Stimulated activated CD8-positive, alpha-beta memory T cell treated with anti-CD3 and anti-CD28 coated beads, Interleukin-2, amount 100 ng/mL, for 48 hours (primary cell): ENCODE measurements at regions not wholly inside any gene's neighbourhood (a gene's known extent, or its start where the extent isn't known, plus 50 kb on each side); places are given as distances from the start of the nearest gene placed in this dataset.
"Not testable (repeated sequence)": the region's sequence is repeated elsewhere in the genome, so short reads cannot be mapped to it uniquely, and the experiment has no call there.

Experiments used
- DNase-seq, 2 donors: peaks; one replicate each; pipeline ENCODE4 v3.0.0-alpha.2; 2020; ENCODE audit warnings: low read depth in 2 of 2

GRCh38 chr12:76664731-76665130 is 99.2 kb upstream of the ZDHHC17 start:
- DNase-seq = no peak

GRCh38 chr12:76666290-76666835 is 97.6 kb upstream of the ZDHHC17 start:
- DNase-seq = no peak

- DNase-seq = no peak
Observed at GRCh38 chr12:76669981-76670380, 93.9 kb upstream of the ZDHHC17 start.

DNA sequence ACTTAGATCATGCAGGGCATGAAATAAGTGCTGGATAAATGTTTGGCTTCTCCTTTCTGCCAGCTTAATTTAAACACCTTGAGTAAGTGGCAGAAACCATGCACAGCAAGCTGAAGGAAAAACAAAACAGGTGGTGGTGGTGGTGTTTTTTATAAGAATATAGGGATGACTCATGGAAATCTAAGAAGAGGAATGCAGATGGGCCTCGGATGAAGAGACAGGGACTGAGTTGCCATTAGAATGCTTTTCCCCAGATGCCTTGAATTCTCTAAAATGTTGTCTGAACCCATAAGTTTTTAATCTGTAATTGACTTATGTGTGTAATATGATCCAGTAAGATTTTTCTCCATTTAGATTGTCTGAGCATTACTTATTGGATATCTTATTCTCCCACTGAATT is 93.1 kb upstream of the ZDHHC17 start:
- no peak for DNase-seq

DNA sequence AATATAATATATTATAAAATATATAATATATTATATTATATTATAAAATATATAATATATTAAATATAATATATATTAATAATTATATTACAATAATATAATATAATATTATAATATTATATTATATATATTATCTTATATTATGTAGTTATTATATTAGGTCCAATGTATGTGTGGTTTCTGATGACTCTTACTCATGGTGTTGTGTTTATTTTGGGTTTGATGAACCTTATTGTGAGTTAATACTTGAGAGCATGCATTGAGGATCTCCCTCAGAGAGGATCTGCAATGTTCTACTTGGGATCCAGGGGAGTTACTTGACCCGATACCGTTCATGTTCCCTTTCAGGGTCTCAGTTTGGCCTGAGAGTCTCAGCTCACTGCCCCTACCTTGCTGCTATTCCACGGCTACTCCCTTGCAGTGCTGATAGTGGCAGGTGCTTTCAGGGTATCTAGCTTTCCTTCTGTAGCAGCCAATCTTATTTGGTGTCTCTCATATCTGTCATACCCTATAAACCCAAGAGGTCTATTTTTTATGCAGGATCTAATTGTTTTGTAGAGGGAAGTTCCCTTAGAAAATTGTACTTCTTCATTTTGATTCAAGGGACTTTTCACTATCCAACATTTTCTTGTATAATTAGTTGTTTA is 89.1 kb upstream of the ZDHHC17 start:
- DNase-seq = no peak

- DNase-seq = not testable (repeated sequence)
Observed at GRCh38 chr12:76676261-76676660, 87.7 kb upstream of the ZDHHC17 start.

- no peak for DNase-seq
Observed at GRCh38 chr12:76678992-76679391, 84.9 kb upstream of the ZDHHC17 start.

GRCh38 chr12:76679778-76680177 is 84.1 kb upstream of the ZDHHC17 start:
- DNase-seq = no peak

DNA sequence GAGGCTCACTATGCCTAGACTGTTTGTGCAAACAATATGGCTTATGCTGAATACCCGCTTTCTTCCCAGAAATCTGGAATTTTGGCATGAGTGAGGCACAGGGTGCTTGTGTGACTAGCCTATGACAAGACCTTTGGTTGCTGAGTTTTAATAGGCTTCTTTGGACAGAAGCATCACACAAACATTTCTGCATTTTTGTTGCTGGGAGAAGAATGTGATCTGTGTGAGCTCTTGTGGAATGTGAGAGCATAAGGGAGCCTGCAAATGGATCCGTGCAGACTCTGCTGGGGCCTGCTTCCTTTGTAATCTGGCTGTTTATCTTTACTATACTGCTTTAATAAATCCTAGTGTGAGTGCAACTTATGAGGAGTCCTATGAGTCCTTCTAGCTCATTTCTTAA is 83.0 kb upstream of the ZDHHC17 start:
- DNase-seq = no peak

DNA sequence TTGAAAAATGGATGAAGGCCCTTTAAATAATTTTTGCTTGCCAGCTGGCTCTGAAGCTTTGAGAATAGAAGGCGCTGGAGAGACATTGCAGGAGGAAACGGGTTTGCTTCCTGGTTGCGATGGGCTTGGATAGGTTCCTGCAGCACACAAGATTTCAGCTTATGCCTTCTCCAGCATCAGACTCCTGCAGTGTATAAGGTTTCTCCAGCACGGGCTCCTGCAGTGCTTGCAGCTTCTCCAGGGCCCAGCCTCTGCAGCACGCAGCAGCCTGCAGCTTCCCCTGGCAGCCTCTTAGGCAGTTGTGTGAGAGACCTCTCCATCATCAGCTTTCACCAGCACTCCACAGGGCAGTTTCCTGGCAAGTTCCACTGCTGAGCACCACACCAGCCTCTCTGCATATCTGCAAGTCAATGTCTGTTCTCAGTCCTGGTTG is 78.7 kb upstream of the ZDHHC17 start:
- no peak for DNase-seq

GRCh38 chr12:76687981-76688380 is 75.9 kb upstream of the ZDHHC17 start:
- DNase-seq = no peak

DNA sequence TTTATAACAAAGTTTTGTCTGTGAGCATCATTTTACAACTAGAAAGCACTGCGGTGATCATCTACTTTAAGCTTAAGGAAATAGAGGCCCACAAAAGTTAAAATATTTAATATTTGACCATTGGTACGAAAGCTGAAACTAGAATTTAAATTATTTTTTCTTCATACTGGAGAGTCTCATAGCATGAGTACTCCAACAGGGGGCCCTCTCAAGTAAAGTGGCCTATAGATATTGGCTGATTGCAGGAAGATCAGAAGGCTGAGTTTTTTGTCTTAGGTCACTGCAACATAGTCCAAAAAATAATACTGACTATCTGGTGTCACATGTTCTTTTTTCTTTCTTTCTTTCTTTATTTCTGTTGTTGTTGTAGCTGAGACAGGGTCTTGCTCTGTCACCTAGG is 75.3 kb upstream of the ZDHHC17 start:
- no peak for DNase-seq

GRCh38 chr12:76690921-76691700 is 72.8 kb upstream of the ZDHHC17 start:
- DNase-seq = no peak

- no peak for DNase-seq
Observed at GRCh38 chr12:76692846-76693245, 71.1 kb upstream of the ZDHHC17 start.

DNA sequence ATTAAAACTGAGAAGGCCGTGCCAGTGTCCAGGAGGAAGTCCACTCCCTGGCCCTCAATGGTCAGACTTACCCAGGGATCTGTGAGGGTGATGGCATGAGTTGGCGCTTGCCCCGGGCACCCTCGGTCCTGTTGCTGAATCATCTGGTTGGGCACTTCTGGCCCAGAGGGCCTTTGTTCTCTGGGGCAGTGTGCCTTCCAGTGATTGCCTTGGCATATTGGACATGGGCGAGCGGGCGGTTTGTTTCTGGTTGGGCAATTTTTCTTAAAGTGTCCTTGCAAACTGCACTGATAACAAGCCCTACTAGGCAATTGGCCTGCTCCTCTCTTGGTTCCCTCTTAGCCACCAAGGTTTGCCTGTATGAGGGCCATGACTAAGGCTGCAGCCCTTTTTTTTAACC is 69.5 kb upstream of the ZDHHC17 start:
- DNase-seq = no peak

DNA sequence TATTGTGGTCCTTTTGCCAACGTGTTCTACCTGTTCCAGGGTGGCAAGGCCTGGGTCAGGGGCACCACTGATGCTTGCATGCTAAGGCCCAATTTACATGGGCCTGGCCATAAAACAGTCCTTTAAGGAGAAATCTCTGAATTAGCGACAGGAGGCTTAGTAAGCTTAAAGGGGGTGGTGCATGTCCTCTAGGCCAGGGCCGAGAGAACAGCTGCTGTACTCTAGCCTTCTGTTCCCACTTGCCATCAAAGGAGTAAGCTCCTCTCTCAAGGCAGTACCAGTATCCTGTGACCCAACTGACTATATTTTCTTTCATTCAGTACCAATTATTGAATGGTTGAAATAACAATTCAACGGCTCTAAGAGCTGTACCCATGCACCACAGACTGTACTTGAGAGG is 67.7 kb upstream of the ZDHHC17 start:
- no peak for DNase-seq

DNA sequence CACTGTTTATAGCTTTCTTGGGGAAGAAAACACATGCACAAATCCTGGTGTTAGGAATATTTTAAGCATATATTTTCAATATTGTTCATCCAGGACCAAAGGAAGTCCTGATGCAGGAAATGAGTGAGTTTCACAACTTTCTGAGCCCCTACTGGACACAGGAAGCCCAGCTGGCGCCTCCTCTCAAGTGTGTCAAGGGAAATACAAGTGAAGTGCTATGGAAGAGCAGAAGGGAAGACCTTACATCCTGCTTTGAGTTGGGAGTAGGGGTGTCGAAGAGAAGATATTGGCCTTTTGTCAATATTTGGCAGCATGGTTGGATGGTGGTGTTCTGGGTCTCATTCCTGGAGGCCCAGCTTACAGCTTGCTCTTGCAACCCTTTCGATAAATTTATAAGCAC is 66.1 kb upstream of the ZDHHC17 start:
- DNase-seq = no peak

DNA sequence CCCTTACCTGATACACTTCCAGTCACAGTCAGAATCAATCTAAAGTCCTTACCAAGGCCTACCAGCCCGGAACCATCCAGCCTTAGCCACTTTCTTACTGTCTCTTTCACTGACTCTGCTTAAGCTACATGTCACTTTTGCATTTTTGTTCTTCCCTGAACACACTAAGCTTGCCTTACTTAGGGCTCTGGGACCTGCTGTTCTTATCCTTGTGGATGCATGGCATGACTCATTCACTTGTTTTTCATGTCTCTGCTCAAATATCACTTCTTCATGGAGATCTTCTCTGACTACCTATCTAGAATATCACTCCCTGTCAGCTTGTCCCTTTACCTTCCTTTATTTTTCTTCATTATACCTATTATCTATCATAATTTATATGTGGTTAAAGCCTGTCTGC is 65.6 kb upstream of the ZDHHC17 start:
- DNase-seq = no peak

- DNase-seq = no peak
Observed at GRCh38 chr12:76698966-76699365, 64.9 kb upstream of the ZDHHC17 start.

DNA sequence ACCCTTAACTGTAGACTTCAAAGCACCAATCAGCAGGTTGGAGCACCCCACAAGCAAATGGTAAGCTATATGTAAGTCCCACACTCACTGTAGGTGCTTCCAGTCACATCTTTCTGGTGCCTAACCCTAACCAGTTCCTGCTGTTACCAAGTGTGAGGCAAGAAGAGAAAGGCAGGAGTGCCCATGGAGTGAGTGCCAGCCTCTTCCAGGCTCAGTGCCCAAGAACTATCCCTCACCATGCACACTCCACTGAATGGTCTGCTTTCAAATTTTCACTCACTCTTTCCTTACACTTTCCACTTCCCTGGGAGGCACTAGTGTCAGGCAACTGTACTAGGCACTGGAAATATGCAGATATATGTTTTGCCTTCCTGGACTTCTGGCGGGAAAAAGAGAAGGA is 62.2 kb upstream of the ZDHHC17 start:
- DNase-seq = no peak

DNA sequence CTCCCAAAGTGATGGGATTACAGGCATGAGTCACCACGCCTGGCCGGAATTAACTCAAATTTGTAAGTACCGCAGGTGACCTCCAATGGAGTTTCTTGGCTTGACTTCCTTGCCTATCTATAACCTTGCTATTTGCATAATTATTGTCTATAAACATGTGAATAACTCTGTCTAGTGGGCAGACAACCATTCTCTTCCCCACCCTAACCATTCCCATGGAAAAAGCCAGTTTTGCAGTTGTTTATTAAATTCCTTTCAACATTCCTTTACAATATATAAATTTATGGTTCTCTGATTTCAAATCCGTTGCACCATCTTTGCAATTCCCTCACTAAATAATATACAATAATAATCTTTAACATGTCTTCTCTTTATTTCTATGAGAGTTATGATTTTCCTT is 61.0 kb upstream of the ZDHHC17 start:
- no peak for DNase-seq

DNA sequence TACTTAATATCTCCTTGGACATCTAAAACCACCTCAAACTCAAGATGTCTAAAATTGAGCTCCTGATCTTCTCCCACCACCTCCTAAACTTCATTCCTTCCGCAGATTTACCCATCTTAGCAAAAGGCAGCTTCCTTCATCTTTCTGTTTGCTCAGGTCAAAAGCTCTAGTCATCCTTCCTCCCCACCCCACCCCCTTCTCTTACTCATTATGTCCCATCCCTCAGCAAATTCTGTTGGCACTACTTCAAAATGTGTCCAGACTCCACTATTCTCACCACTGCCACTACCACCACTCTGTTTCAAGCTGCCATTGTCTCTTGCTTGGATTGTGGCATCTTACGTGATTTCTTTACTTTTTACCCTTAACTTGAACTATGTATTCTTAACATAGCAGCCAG is 59.2 kb upstream of the ZDHHC17 start:
- no peak for DNase-seq

DNA sequence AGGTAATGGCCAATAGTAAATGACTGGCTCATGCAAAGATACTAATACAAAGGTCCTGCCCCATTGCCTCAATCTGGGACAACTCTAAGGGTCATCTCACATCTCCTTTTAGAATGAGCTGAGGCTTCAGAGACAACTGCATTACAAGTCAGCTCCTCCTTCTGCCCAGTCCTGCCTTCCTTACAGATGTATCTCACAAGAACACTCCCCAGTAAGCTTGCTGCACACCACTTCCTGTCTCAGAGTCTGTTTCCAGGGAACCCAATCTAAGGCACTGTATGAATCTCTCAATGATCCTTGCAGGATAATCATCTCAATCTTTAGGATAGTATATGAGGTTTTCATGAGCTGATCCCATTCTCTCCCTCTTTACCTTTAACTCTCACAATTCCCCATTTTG is 57.8 kb upstream of the ZDHHC17 start:
- DNase-seq = no peak
